ENCODE measurements at regions not wholly inside any gene's neighbourhood (a gene's known extent, or its start where the extent isn't known, plus 50 kb on each side); places are given as distances from the start of the nearest gene placed in this dataset.

- no peak for DNase-seq
Measured at GRCh38 chr1:56003846-56004245, 575.5 kb downstream of the PLPP3 start.

GRCh38 chr1:56002231-56002630, 577.1 kb downstream of the PLPP3 start:
- no peak for DNase-seq

GRCh38 chr1:56000424-56000823, 578.9 kb downstream of the PLPP3 start:
- DNase-seq, result no peak

DNA sequence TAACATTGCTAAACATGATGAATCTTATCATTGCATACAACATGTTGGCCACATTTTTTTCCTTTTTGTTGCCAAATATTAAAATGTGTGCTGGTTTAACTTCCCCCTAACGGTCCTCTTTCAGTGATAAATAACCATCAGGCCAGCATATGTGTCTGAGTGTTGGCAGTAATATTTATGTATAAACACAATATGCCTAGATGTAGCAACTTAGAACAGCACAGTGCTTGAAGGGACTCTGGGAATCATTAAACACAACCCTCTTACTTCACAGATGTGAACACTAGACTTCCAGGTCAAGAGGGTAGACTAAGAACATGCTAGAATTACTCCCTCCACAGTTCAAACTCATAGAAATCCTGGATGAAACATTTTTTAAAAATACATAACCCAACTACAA, 581.8 kb downstream of the PLPP3 start:
- no peak for DNase-seq

DNA sequence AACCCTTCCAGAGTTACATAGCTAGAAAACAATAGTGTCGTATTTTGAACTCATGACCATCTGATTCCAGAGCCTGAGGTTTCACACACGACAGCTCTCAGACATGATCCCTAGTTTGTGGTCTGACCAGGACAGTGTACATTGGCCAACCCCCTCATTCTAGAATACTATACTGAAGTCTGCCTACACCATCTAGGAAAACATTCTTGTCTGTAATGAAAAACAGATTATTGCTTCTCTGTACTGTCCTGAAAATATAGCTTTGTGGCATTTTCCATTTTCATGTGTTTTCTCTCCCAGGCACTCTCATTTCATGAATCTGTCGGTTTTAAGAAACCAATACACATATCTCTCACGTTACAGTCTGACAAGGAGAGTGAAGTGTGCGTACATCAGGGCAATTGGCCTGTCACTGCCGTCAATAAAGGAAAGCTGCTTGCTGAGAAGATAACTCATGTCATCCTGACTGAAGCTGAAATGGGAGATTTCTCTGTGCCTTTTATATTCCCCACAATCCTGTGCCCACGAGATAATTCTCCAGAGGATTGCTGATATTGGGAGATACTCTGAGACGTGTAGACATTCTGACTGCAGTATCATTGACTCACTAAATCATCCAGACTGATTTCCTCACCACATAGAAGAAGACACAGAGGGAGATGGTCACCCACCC, 585.6 kb downstream of the PLPP3 start:
- DNase-seq, result no peak

- DNase-seq, result no peak
Measured at GRCh38 chr1:55990007-55990406, 589.4 kb downstream of the PLPP3 start.

- DNase-seq, result no peak
Measured at GRCh38 chr1:55988963-55989452, 590.4 kb downstream of the PLPP3 start.

DNA sequence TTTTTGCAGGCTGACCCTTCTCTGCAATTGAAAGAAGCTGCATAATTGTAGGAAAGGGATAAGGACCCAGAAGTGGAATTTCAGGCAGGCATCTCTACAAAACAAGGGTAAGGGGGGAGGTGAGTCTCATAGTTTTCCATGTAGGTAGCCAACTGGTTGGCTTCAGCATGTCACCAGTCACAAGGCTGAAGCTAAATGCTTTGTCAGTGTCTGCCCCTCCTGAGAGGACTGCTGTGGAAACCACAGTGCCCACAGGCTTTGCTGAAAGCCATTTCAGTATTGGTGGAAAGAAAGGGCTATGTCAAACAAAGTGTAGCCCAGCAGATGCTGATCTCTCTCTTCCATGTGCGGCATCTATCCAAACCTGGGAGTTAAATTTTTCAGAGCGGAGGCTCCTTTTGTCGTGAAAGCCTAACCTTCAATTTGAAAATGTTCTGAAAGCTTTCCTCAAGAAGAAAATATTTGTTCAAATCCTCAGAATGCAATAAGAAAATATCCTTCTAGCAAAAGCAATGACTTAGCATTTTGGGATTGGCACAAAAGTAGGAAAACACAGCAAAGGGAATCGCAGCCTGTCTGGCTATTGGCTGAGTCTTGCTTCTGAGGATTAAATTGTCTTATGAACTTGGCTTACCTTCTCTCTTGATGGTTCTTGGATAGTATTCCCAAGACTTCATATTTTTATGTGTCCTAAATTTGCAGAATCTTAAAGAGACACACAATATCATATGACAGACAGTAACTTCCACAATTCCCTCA, 591.7 kb downstream of the PLPP3 start:
- peak; percentile 57 for DNase-seq

- DNase-seq, result no peak
Measured at GRCh38 chr1:55986003-55986402, 593.4 kb downstream of the PLPP3 start.

DNA sequence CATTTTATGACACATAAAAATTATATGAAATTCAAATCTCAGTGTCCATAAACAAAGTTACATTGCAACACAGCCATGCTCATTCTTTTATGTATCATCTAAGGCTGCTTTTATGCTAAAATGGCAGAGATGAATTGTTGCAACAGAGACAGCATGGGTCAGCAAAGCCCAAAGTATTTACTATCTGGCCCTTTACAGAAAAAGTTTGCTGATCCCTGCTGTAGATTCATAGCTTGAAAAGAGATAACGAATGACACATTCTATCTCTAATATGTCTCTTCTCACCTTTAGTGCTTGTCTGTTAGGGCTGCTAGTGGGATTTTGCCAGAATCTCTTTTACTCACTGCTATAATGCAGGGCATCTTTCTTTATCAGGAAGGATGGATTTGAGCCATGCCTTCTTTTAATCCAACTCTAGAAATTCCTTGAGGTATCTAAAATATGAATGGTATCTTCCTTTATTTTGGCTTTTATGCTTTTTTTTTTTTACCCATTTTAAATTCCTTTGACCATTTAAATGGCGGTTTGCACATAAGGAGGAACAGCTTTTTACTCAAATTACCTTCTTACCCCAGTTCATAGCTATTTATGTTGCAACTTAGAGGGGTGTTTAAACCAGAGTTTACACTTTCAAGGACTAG, 598.2 kb downstream of the PLPP3 start:
- no peak for DNase-seq

GRCh38 chr1:55980582-55980981, 598.8 kb downstream of the PLPP3 start:
- DNase-seq, result no peak

GRCh38 chr1:55974714-55975441, 604.5 kb downstream of the PLPP3 start:
- DNase-seq, result no peak

GRCh38 chr1:55970526-55971110, 608.7 kb downstream of the PLPP3 start:
- DNase-seq, result peak; percentile 55

DNA sequence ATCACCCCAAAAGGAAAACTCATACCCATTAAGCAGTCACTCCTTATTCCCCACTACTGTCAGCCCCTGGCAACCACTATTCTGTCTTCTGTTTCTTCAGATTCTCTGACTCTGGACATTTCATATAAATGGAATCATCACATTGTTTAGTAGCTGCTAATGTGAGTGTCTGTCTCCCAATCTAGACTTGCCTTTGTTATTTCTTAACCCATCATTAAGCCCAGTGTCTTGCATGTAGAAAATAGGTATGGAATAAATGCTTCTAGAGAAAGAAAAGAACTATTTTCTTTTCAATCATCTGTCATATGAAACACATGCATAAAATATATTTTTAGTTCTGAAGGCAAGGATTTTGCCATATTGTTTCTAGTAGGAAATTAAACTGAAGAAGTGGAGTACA, 610.0 kb downstream of the PLPP3 start:
- DNase-seq, result no peak

GRCh38 chr1:55968661-55969060, 610.7 kb downstream of the PLPP3 start:
- DNase-seq, result no peak

DNA sequence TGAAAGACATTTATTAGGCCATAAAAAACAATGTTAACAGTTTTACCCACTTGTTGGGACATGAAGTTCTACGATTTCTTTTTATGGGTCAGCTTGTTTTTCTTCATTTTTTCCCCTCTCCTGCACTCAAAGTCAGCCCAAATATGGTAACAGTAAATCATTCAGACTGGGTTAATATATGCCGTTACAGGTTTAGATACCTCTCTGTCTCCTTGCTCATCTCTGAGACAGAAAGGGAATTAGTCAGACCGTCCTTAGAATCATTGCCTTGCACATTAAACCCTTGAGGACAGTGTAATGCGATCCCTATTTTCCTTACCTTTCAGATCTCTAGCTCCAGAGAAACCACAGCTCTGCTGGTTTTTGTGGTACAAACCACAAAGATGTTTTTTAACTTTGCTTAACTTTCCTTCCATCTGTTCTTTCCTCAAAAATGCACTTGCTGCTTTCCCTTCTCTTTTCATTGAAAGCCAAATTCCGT, 613.3 kb downstream of the PLPP3 start:
- peak; percentile 58 for DNase-seq

GRCh38 chr1:55962472-55962871, 616.9 kb downstream of the PLPP3 start:
- no peak for DNase-seq

DNA sequence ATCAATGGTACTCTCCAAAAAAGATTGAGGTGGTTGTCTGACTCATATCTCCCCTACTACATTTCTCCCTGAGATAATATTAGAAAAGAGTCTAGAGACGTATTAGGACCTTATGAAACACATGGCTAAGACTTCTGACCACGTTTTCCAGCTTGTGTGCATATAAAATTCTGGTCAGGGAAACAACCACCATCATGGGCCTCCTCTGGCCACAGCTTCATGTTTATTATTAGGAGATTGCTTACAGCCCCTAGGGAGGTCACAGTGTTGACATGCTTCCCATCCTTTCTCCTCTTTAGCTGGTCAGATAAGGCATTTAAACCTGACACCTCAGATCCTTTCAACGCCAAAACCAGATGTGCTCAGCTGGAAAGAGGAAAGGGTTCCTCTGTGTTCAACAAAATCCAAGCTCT, 620.2 kb downstream of the PLPP3 start:
- no peak for DNase-seq

- no peak for DNase-seq
Measured at GRCh38 chr1:55958498-55958897, 620.9 kb downstream of the PLPP3 start.

GRCh38 chr1:55957276-55957675, 622.1 kb downstream of the PLPP3 start:
- DNase-seq, result no peak

GRCh38 chr1:55955016-55955621, 624.2 kb downstream of the PLPP3 start:
- no peak for DNase-seq

- DNase-seq, result no peak
Measured at GRCh38 chr1:55951291-55951690, 628.1 kb downstream of the PLPP3 start.
